GM18870 (cell line): ENCODE measurements at regions not wholly inside any gene's neighbourhood (a gene's known extent, or its start where the extent isn't known, plus 50 kb on each side); places are given as distances from the start of the nearest gene placed in this dataset.
"Not testable (repeated sequence)": the region's sequence is repeated elsewhere in the genome, so short reads cannot be mapped to it uniquely, and the experiment has no call there.

Experiments used
- ATAC-seq: cut with Tn5 transposase; IDR thresholded peaks from one replicate; pipeline ENCODE4 v1.9.1; 2021; ENCODE audit warnings: moderate library complexity; ENCODE audit not compliant: unreplicated experiment

DNA sequence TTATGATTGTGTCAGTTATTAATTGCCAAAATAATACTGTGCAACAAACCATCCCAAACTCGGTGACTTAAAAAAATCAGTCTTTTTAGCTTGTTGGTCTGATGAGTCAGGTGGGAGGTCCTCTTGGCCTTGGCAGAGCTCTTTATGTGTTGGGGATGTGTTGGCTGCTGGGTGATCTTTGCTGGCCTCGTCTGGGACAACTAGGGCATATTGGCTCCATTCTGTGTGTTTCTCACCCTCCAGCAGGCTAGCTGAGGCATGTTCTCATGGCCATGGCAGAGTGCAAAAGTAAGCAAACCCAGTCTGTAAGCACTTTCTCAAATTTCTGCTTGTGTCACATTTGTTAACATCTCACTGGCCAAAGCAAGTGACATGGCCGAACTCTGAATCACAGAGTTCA, 251.6 kb downstream of the RPLP1 start:
- ATAC-seq: no peak

DNA sequence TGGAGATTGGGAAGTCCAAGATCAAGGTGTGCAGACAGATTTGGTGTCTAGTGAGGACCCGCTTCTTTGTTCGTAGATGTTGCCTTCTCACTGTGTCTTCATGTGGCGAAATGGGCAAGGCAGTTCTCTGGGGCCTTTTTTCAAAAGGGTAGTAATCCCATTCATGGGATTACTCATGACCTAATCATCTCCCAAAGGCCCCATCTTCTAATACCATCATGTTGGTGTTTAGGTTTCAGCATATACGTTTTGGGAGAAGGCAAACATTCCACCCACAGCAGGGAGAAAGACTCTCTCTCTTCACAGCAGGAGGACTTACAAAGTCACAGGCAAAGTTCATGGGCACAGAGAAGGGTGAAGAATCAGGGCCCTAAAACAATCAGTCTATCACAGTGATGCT, 252.1 kb downstream of the RPLP1 start:
- no peak for ATAC-seq

DNA sequence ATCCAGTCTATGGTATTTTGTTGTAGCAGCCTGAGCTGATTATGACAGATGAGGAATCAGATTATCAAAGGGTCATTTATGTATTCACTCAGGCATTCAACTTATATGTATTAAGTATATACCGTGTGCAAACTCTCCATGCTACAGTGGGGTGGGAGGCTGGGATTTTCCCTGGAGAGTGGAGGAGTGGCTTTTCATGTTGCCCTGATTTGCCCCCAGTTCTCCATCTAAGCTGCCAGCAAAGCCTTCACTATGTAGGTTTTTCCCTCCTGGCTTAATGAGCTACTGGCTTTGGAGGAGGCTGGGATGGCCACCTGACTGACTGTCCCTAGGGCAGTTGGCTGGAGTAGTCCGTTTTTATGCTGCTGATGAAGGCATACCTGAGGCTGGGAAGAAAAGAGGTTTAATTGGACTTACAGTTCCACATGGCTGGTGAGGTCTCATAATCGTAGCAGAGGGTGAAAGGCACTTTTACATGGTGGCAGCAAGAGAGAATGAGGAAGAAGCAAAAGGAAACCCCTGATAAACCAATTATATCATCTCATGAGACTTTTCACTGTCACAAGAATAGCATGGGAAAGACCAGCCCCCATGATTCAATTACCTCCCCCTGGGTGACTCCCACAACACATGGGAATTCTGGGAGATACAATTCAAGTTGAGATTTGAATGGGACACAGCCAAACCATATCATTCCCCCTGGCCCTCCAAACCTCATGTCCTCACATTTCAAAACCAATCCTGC, 253.9 kb downstream of the RPLP1 start:
- ATAC-seq: no peak

DNA sequence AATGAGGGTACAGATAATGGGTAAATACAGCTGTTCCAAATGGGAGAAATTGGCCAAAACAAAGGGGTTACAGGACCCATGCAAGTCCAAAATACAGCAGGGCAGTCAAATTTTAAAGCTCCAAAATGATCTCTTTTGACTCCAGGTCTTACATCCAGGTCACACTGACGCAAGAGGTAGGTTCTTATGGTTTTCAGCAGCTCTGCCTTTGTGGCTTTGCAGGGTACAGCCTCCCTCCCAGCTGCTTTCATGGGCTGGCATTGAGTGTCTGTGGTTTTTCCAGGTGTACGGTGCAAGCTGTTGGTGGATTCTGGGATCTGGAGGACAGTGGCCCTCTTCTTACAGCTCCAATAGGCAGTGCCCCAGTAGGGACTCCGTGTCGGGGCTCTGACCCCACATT, 254.6 kb downstream of the RPLP1 start:
- ATAC-seq: not testable (repeated sequence)

DNA sequence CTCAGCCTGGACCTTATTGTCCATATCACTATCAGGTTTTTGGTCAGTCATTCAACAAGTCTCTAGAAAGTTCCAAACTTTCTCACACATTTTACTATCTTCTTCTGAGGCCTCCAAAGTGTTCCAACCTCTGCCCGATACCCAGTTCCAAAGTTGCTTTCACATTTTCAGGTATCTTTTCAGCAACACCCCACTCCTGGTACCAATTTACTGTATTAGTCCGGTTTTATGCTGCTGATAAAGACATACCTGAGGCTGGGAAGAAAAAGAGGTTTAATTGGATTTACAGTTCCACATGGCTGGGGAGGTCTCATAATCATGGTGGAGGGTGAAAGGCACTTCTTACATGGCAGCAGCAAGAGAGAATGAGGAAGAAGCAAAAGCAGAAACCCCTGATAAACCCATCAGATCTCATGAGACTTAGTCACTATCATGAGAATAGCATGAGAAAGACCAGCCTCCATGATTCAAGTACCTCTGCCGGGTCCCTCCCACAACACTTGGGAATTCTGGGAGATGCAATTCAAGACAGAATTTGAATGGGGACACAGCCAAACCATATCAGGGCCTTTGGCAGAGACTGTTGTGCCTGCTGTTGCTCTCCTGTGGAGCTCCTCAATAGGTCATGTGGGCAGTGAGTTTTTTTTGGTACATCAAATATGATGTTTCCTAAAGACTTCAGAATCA, 256.0 kb downstream of the RPLP1 start:
- not testable (repeated sequence) for ATAC-seq

DNA sequence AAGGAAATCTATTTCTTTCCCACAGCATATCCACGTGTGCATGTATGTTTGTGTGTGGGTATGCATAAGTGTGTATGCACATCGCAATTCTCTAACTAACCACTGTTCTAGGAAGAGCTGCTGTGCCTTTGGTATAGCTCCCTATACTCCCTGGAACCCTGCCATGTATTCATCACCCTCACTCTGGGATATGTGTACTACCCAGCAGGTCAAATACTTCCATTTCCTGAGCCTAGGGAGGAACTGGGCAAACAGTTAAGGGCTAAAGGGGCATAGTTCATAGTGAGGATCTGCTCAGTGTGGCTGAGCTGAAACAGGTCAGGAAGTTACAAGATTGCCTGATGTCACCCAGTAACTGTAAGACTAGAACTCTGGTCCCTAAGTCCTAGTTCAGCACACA, 260.4 kb downstream of the RPLP1 start:
- no peak for ATAC-seq

DNA sequence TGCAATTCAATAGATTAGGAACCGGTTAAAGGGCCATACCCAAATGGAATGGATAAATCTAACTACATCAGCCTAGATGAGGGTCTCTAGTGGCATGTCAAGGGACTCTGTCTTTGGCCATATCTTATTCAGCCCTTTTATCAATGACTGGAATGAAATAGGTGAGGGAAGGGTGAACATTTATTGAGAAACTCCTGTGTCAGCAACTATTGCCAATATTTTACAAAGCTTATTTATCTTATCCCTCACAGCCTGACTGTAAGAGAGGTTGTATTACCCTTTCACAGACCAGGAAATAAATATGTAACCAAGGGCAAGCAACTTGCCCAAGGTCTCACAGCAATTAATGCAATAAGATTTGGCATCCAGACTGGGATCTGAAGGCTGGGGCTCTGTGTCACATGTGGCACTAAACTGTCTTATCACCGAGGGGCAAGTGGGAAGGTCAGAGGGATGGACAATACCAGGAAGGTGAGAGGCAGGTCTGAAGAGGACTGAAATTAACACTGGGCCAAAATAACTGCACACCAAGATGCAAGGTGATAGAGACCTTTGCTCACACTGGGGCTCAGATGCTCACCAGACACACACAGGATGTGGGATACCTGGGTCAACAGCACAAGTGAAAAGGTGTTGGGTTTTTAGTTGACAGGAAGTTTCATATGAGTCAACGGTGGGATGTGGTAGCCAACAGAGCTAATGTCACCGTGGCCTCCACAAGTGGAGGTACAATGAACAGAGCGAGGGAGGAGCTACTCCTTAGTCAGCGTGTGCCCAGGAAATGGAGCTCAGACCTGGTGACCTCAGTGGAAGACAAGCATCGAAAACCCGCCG, 261.3 kb downstream of the RPLP1 start:
- peak; percentile 92 for ATAC-seq

DNA sequence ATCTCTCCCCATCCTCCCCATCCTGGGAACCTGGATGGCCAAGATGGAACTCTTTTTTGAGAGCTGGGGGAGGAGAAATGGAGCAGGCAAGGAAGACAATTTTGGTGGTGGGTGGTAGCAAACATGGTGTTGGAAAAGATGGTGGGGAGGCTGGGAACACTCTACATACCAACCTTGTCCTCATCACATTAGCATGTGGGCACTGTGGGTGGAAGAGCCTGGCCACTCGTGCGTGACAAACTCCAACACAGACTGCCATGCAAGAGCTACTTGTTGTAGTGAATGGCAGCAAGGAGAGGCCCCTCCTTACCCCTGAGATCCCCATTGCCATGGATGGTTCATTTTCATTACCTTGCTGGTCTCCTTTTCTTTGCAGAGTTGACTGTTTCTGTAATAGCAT, 262.6 kb downstream of the RPLP1 start:
- ATAC-seq: no peak

DNA sequence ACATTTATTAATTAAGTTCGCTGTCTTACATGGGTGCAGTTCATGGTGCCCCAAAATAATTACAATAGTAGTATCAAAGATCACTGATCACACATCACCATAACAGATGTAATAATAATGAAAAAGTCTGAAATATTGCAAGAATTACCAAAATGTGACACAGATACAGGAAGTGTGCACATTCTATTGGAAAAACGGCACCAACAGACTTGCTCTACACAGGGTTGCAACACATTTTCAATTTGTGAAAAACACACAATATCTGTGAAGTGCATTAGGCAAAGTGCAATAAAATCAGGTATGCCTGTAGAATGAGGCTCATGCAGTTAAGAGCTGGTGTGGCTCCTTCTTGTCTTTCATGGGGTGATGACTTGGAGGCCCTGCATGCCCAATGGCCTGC, 265.8 kb downstream of the RPLP1 start:
- no peak for ATAC-seq

DNA sequence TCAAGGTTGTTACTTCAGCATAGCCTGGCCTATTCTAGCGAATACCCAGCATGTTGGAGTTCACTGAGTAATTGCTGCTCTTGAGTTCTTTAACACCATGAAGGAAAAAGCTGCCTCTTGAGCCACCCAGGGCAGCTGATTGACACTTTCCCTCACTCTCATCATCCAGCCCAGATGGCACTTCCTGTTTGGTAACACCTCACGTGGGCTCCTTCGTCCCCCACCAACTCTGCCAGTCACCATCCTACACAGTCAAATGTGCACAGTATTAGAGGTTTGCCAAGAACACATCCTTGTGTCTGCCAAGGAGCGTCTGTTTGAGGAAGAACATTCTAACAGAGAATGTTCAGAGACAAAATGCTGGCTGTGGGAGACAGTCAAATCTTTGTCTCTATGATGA, 266.3 kb downstream of the RPLP1 start:
- ATAC-seq: no peak

DNA sequence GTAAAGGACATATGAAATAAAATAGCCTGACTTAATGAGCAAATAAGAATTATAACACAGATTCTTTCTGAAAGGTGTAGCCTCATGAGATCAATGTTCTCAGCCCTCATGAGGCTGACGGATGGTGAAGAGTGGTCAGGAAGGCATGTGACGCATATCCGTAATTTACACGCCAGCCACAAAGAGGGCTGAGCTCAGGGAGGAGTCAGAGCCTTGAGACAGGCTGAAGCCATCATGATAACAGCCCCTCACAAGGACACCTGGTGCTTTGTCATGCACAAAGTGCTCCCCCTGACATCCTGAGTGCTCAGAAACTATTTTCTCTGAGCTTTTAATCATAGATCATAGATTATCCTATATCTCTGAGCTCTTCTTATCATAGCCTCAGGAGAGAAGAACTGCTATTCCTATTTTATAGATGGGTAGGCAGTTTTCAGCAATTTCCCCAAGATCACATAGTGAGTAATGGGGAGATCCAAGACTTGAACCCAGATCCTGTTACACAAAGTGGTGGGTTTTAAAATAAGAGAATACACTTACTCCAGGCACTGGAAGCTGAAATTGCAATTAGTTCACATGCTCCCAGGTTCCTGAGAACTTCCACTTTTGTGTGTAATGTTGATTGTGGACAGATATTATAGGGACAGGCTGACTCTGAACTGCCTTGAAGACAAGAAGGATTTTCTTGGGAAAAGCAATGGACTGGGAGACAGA, 267.1 kb downstream of the RPLP1 start:
- no peak for ATAC-seq

DNA sequence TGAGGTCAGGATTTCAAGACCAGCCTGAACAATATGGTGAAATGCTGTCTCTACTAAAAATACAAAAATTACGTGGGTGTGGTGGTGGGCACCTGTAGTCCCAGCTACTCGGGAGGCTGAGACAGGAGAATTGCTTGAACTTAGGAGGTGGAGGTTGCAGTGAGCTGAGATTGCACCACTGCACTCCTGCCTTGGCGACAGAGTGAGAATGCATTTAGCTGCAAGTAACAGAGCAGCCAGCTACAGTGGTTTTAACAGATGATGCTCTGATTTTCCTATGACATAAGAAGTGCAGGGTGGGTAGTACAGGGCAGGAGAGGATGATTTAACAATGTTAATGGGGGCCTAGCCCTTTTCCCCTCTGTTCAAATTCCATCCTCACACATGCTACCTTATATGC, 267.9 kb downstream of the RPLP1 start:
- no peak for ATAC-seq

DNA sequence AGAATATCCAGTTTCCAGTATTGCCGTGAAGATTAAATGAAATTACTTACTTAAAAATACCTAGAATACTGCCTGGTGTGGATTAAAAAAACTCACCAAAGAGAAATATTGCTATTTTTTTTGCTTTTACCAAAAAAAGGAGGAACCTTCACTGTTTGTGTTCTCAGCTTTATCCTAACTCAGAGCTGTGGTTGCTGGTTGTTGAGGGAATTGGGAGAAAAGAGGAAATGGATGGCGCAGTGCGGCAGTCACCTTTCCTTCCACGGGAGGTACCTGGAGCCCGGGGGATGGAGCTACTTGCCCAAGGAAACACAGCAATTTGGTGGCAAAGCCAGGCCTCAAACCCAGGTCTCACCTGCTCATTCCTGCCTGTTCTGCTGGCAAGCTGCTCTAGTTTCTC, 270.3 kb downstream of the RPLP1 start:
- no peak for ATAC-seq

DNA sequence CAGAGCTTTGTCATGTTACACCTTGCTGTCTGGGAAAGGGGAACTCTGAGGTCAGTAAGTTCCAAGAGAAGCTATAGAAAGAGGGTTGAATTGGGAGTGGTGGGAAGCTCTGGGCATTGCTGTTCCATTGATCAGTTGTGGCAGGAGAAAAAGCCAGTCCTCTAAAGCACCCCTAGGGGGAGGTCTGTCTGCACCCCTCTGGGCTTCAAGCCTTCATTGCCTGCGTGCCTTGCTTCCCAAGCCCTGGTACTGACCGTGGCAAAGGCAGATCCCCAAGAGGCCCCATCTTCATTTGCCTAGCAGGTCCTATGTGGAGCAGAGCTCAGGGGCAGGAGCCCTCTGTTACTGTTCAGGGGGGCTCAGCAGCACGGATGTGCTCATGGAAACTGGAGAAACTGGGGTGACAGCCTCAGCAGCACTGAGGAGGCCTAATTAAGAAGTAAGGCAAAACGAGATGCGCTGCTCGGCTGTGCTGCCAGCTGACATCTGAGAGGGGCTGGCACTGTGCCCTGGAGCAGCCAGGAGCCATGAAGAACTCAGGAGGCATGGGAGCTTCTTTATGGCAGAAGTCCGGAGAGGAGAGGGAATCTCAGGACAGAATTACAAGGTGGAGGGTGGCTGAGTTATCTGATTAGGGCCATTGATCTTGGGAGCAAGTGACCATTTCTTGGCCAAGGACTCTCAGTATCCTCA, 270.9 kb downstream of the RPLP1 start:
- ATAC-seq: no peak

DNA sequence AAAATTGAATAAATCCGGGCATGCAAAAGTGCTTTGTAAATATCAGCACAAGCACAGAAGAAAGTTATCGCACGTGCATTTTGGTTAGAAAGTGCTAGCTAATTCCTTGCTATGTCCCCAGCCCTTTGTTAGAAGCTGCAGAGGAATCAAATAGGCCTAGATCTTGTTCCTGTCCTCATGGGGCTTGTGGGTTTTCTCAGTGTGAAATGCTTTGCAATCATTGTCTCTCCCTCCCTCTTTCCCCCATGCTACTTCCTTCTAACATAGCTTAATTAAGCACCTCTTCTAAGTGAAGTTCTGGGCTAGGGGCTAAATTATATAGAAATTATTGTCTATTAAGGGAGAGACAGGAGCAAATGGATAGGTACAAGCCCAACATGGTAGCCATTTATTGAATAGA, 271.7 kb downstream of the RPLP1 start:
- no peak for ATAC-seq

DNA sequence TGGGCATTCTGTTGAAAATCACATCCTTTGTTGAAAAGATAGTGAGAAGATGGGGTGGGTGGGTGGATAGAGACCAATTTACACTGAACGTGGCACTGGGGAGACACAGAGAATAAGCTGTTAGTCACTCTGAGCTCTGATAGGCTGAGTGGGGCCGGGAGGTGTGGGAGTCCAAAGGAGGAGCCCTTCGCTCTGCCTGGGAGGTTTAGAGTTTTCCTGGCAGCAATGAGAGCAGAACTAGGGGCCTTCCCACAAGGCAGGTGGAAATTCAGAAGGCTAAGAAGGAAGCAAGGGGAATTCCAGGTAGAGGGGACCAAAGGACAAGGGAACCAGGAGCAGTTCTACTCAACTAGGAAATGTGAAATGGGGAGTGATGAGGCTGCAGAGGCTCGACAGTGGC, 272.7 kb downstream of the RPLP1 start:
- no peak for ATAC-seq

DNA sequence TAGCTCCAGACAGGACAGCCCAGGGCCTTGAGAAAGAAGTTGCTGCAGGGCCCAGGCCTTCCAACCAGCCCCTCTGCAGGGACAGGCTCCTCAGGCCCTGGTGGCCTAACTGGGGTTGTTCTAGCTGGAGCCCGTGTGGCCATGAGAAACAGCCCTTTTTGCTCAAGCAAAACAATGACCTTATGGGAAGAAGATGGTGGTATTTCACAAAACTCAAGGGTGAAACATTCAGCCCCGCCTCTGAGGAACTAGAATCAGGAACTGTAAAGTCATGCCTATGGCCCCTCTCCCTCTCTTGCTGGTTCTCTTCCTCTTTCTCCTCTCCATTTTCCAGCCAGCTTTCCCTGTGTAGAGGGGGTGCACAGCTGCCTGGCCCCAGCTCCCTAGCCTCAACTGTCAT, 273.3 kb downstream of the RPLP1 start:
- ATAC-seq: no peak

DNA sequence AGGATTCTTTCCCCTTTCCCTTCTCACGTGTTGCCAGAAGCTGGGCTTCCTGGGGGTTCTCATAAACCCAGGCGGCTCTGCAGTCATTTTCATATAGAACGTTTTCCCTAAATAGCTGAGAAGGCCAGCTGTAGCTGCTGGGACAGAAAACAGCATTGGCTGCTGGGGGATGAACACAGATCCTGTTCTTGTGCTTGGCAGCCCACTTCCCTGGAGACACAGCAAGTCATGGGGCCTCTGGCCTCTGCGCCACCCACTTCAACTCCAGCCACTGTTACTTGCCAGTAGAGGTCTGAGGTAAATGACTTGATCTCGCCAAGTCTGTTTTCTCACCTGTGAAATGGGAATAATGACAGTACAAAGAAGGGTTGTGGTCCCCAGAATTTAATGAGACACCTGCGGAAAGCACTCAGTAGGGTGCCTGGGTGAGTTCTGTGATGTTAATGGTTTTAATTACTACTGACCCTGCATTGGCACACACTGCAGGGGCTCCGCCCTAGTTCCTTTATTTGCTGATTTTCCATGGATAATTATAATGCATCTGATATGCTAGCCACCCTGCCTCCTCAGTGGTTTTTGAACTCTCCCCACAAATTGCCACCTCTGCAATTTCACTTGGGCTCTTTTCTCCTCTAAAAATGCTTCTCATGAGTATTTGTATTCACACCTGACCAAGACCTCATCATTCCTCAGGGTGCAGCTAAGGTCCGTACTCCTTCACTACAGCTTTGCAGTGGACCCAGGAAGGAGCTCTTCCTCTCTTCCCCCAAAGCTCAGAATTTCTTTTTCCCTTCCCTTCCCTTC, 274.7 kb downstream of the RPLP1 start:
- ATAC-seq: no peak

DNA sequence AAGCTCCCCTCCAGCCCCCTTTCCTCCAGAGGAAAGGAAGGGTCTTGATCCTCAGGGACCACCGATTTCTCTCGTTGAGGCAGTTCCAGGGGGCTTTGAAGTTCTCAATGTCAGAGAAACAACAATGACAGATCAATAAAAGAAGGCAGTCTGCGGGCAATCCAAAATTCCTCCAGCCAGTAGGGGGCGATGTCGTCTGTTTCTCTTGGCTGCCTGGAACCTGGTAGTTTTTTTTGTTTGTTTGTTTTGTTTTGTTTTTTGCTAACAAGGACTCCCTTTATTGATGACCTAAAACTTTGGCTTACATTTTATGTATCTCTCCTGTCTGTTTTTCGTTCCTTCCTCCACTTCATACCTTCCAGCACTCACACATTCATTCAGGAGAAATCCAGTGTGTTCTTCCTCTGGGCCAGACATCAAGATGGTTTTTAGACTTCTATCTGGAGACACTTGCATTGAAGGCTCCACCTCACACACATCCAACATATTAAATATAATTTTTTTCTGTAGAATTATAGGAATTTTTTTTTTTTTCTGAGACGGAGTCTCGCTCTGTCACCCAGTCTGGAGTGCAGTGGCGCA, 276.6 kb downstream of the RPLP1 start:
- ATAC-seq: no peak
